Body of pancreas (tissue), 4 donors: ENCODE measurements at regions not wholly inside any gene's neighbourhood (a gene's known extent, or its start where the extent isn't known, plus 50 kb on each side); places are given as distances from the start of the nearest gene placed in this dataset.

Source experiments
- CTCF ChIP-seq, 7 experiments: fragments of 450-650 bp in 4 of 7; fragments of 200-600 bp in 3 of 7; sonication (generic) in 3 of 7; IDR thresholded peaks; one replicate each; pipeline ENCODE4 v1.5.1; 2016 to 2019; ENCODE audit warnings: antibody characterized with exemption in 7 of 7
- POLR2A ChIP-seq, 3 donors: fragments of 450-650 bp; IDR thresholded peaks; one replicate each; pipeline ENCODE4 v1.6.1; 2016; ENCODE audit warnings: antibody characterized with exemption in 3 of 3, mild to moderate bottlenecking in 2 of 3

GRCh38 chr10:120098232-120098930 lies 205.9 kb downstream of the SEC23IP start:
- no peak for TF ChIP-seq CTCF (IDR thresholded peaks at IDR 0.05)
- no peak for TF ChIP-seq POLR2A (IDR thresholded peaks at IDR 0.05)
